ENCODE measurements at regions not wholly inside any gene's neighbourhood (a gene's known extent, or its start where the extent isn't known, plus 50 kb on each side); places are given as distances from the start of the nearest gene placed in this dataset.

DNA sequence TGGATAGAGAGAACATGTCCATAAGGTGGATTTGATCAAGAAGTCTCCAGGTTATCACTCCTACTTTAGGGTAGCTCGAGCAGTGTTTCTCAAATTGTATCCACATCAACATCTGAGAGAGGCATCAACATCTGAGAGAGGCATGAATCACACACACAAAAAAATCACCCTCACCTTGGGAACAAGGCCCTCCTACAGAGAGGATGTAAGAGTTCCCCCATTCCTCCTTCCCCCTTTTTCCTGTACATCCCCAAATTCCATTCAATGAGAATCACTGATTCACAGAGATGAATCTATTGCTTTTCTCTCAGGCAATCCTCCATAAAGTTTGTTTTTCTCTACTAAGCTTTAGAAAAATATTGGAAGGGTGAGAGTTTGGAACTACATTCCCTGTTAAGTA is 233.4 kb upstream of the CDH6 start:
- no peak overlapping the region for H3K4me3 ChIP-seq (ENCODE audit: low read length in 3 of 3)
- H3K9ac ChIP-seq (ENCODE audit: low read depth in 1 of 3, low read length in 3 of 3) = no peak overlapping the region
- no peaks in the 10 kb centered on the region for H3K4me1 ChIP-seq (ENCODE audit: control insufficient read depth in 3 of 3, insufficient read depth in 3 of 3, low read length in 3 of 3)
- no peaks in the 10 kb centered on the region for H3K27me3 ChIP-seq (ENCODE audit: control insufficient read depth in 3 of 3, insufficient read depth in 3 of 3, low read length in 3 of 3)
- no peaks in the 10 kb centered on the region for H3K9me3 ChIP-seq (ENCODE audit: control insufficient read depth in 3 of 3, low read length in 3 of 3)
- no peaks in the 10 kb centered on the region for H3K36me3 ChIP-seq (ENCODE audit: control insufficient read depth in 3 of 3, insufficient read depth in 3 of 3, low read length in 3 of 3)
- H3K27ac ChIP-seq (ENCODE audit: low read depth, low read length) = no peak overlapping the region

GRCh38 chr5:30959238-30959637 is 234.2 kb upstream of the CDH6 start:
- no peaks in the 10 kb centered on the region for H3K27me3 ChIP-seq (ENCODE audit: control insufficient read depth in 3 of 3, insufficient read depth in 3 of 3, low read length in 3 of 3)
- no peak overlapping the region for H3K9ac ChIP-seq (ENCODE audit: low read depth in 1 of 3, low read length in 3 of 3)
- no peaks in the 10 kb centered on the region for H3K9me3 ChIP-seq (ENCODE audit: control insufficient read depth in 3 of 3, low read length in 3 of 3)
- H3K4me3 ChIP-seq (ENCODE audit: low read length in 3 of 3) = no peak overlapping the region
- no peaks in the 10 kb centered on the region for H3K36me3 ChIP-seq (ENCODE audit: control insufficient read depth in 3 of 3, insufficient read depth in 3 of 3, low read length in 3 of 3)
- H3K4me1 ChIP-seq (ENCODE audit: control insufficient read depth in 3 of 3, insufficient read depth in 3 of 3, low read length in 3 of 3) = no peaks in the 10 kb centered on the region
- H3K27ac ChIP-seq (ENCODE audit: low read depth, low read length) = no peak overlapping the region

GRCh38 chr5:30957591-30957990 is 235.9 kb upstream of the CDH6 start:
- no peak overlapping the region for H3K9ac ChIP-seq (ENCODE audit: low read depth in 1 of 3, low read length in 3 of 3)
- H3K4me3 ChIP-seq (ENCODE audit: low read length in 3 of 3) = no peak overlapping the region
- no peaks in the 10 kb centered on the region for H3K27me3 ChIP-seq (ENCODE audit: control insufficient read depth in 3 of 3, insufficient read depth in 3 of 3, low read length in 3 of 3)
- H3K27ac ChIP-seq (ENCODE audit: low read depth, low read length) = no peak overlapping the region
- H3K9me3 ChIP-seq (ENCODE audit: control insufficient read depth in 3 of 3, low read length in 3 of 3) = no peaks in the 10 kb centered on the region
- H3K36me3 ChIP-seq (ENCODE audit: control insufficient read depth in 3 of 3, insufficient read depth in 3 of 3, low read length in 3 of 3) = no peaks in the 10 kb centered on the region
- H3K4me1 ChIP-seq (ENCODE audit: control insufficient read depth in 3 of 3, insufficient read depth in 3 of 3, low read length in 3 of 3) = no peaks in the 10 kb centered on the region

- no peak overlapping the region for H3K4me3 ChIP-seq (ENCODE audit: low read length in 3 of 3)
- H3K27ac ChIP-seq (ENCODE audit: low read depth, low read length) = no peak overlapping the region
- H3K9ac ChIP-seq (ENCODE audit: low read depth in 1 of 3, low read length in 3 of 3) = no peak overlapping the region
- H3K36me3 ChIP-seq (ENCODE audit: control insufficient read depth in 3 of 3, insufficient read depth in 3 of 3, low read length in 3 of 3) = no peaks in the 10 kb centered on the region
- no peaks in the 10 kb centered on the region for H3K27me3 ChIP-seq (ENCODE audit: control insufficient read depth in 3 of 3, insufficient read depth in 3 of 3, low read length in 3 of 3)
- H3K9me3 ChIP-seq (ENCODE audit: control insufficient read depth in 3 of 3, low read length in 3 of 3) = no peaks in the 10 kb centered on the region
- H3K4me1 ChIP-seq (ENCODE audit: control insufficient read depth in 3 of 3, insufficient read depth in 3 of 3, low read length in 3 of 3) = no peaks in the 10 kb centered on the region
Measured at GRCh38 chr5:30956251-30956650, 237.2 kb upstream of the CDH6 start.

- no peak overlapping the region for H3K27ac ChIP-seq (ENCODE audit: low read depth, low read length)
- no peaks in the 10 kb centered on the region for H3K27me3 ChIP-seq (ENCODE audit: control insufficient read depth in 3 of 3, insufficient read depth in 3 of 3, low read length in 3 of 3)
- H3K4me1 ChIP-seq (ENCODE audit: control insufficient read depth in 3 of 3, insufficient read depth in 3 of 3, low read length in 3 of 3) = no peaks in the 10 kb centered on the region
- no peaks in the 10 kb centered on the region for H3K36me3 ChIP-seq (ENCODE audit: control insufficient read depth in 3 of 3, insufficient read depth in 3 of 3, low read length in 3 of 3)
- H3K4me3 ChIP-seq (ENCODE audit: low read length in 3 of 3) = no peak overlapping the region
- H3K9ac ChIP-seq (ENCODE audit: low read depth in 1 of 3, low read length in 3 of 3) = no peak overlapping the region
- H3K9me3 ChIP-seq (ENCODE audit: control insufficient read depth in 3 of 3, low read length in 3 of 3) = no peaks in the 10 kb centered on the region
Measured at GRCh38 chr5:30937070-30937469, 256.4 kb upstream of the CDH6 start.

GRCh38 chr5:30933599-30933998 is 259.9 kb upstream of the CDH6 start:
- H3K4me3 ChIP-seq (ENCODE audit: low read length in 3 of 3) = no peak overlapping the region
- H3K4me1 ChIP-seq (ENCODE audit: control insufficient read depth in 3 of 3, insufficient read depth in 3 of 3, low read length in 3 of 3) = no peaks in the 10 kb centered on the region
- H3K9ac ChIP-seq (ENCODE audit: low read depth in 1 of 3, low read length in 3 of 3) = no peak overlapping the region
- no peak overlapping the region for H3K27ac ChIP-seq (ENCODE audit: low read depth, low read length)
- H3K9me3 ChIP-seq (ENCODE audit: control insufficient read depth in 3 of 3, low read length in 3 of 3) = no peaks in the 10 kb centered on the region
- no peaks in the 10 kb centered on the region for H3K36me3 ChIP-seq (ENCODE audit: control insufficient read depth in 3 of 3, insufficient read depth in 3 of 3, low read length in 3 of 3)
- no peaks in the 10 kb centered on the region for H3K27me3 ChIP-seq (ENCODE audit: control insufficient read depth in 3 of 3, insufficient read depth in 3 of 3, low read length in 3 of 3)

DNA sequence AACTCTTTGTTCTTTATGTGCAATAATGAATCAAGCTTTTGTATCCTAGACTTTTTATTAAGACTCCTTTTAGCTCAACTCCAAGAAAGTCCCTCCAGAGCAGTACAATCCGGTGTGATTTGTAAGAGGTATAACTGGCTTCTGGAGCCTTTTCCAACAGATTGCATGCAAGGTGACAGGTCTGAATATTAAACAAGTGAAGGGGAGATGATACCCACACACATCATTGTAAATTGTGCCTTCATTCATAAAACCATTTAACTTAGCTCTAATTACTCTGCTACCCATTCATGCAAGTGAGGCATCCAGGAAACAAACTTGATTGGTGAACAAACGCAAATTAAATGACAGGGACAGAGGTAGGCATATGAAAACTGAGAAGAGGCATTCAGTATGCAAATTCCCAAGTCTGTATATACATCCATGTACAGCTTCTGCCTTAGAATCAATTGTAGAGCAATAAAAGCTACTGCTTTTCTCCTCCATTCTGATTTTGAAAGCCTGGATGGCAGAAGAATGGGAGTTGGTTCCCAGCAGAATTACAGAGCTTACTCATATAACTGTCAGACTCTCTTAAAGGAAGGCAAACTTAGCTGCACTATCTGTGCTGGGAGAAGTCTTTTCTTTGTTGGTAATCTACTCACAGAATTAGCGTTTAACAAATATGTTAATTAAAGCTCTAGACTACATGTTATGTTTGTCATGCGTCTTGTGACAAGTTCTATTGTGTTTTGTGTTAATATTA is 261.0 kb upstream of the CDH6 start:
- no peaks in the 10 kb centered on the region for H3K9me3 ChIP-seq (ENCODE audit: control insufficient read depth in 3 of 3, low read length in 3 of 3)
- H3K36me3 ChIP-seq (ENCODE audit: control insufficient read depth in 3 of 3, insufficient read depth in 3 of 3, low read length in 3 of 3) = no peaks in the 10 kb centered on the region
- no peaks in the 10 kb centered on the region for H3K4me1 ChIP-seq (ENCODE audit: control insufficient read depth in 3 of 3, insufficient read depth in 3 of 3, low read length in 3 of 3)

DNA sequence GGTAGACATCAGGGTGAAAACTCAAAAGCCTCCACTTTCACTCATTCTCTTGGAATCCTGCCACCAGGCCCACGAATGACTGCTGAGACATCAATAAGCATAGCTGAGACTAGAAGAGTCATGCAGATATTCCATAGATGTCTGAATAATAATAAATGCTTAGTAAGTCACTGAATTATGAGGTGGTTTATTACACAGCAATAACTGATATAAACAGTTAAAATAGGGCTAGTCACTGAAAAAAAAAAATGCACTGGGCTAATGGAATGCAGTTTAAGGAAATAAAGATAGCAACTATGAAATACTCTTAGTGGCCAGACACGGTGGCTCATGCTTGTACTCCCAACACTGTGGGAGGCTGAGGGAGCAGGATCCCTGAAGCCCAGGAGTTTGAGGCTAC is 262.8 kb upstream of the CDH6 start:
- no peak overlapping the region for H3K9ac ChIP-seq (ENCODE audit: low read depth in 1 of 3, low read length in 3 of 3)
- no peaks in the 10 kb centered on the region for H3K9me3 ChIP-seq (ENCODE audit: control insufficient read depth in 3 of 3, low read length in 3 of 3)
- no peaks in the 10 kb centered on the region for H3K4me1 ChIP-seq (ENCODE audit: control insufficient read depth in 3 of 3, insufficient read depth in 3 of 3, low read length in 3 of 3)
- H3K36me3 ChIP-seq (ENCODE audit: control insufficient read depth in 3 of 3, insufficient read depth in 3 of 3, low read length in 3 of 3) = no peaks in the 10 kb centered on the region
- H3K27me3 ChIP-seq (ENCODE audit: control insufficient read depth in 3 of 3, insufficient read depth in 3 of 3, low read length in 3 of 3) = no peaks in the 10 kb centered on the region
- no peak overlapping the region for H3K4me3 ChIP-seq (ENCODE audit: low read length in 3 of 3)
- H3K27ac ChIP-seq (ENCODE audit: low read depth, low read length) = no peak overlapping the region

More for the DNA sequence above, 261.0 kb upstream of the CDH6 start:
- Histone ChIP-seq H3K9ac (ENCODE audit: low read depth in 1 of 3, low read length in 3 of 3) (no peak overlapping the region), H3K4me3 (ENCODE audit: low read length in 3 of 3) (no peak overlapping the region), H3K27ac (ENCODE audit: low read depth, low read length) (no peak overlapping the region), H3K27me3 (ENCODE audit: control insufficient read depth in 3 of 3, insufficient read depth in 3 of 3, low read length in 3 of 3) (no peaks in the 10 kb centered on the region)

- no peak overlapping the region for H3K4me3 ChIP-seq (ENCODE audit: low read length in 3 of 3)
- H3K27me3 ChIP-seq (ENCODE audit: control insufficient read depth in 3 of 3, insufficient read depth in 3 of 3, low read length in 3 of 3) = no peaks in the 10 kb centered on the region
- H3K9ac ChIP-seq (ENCODE audit: low read depth in 1 of 3, low read length in 3 of 3) = no peak overlapping the region
- no peak overlapping the region for H3K27ac ChIP-seq (ENCODE audit: low read depth, low read length)
- no peaks in the 10 kb centered on the region for H3K36me3 ChIP-seq (ENCODE audit: control insufficient read depth in 3 of 3, insufficient read depth in 3 of 3, low read length in 3 of 3)
- no peaks in the 10 kb centered on the region for H3K4me1 ChIP-seq (ENCODE audit: control insufficient read depth in 3 of 3, insufficient read depth in 3 of 3, low read length in 3 of 3)
- H3K9me3 ChIP-seq (ENCODE audit: control insufficient read depth in 3 of 3, low read length in 3 of 3) = peaks cover 0 to 4% (median 0%) of the 10 kb centered on the region in 3 donors
Measured at GRCh38 chr5:30928956-30929355, 264.5 kb upstream of the CDH6 start.

DNA sequence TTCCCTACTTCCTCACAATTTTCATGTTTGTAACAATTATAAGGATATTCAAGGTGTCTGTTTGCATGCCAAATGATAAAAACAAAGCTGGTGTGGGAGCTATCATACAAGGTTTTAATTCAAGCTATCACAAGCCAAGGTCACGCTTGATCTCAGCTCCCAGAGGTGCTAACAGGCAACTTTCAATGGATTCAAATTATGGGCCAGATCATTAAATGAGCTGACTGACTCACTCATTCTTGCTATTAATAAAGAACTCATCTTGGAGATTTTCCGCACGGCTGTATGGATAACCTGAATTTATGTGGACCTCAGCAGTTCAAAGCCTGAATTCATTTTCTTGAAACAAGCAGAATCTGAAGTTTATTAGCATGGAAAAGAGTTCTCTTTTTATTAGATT is 267.3 kb upstream of the CDH6 start:
- Histone ChIP-seq H3K36me3 (ENCODE audit: control insufficient read depth in 3 of 3, insufficient read depth in 3 of 3, low read length in 3 of 3) (no peaks in the 10 kb centered on the region), H3K9me3 (ENCODE audit: control insufficient read depth in 3 of 3, low read length in 3 of 3) (peaks cover 0 to 5% (median 0%) of the 10 kb centered on the region in 3 donors), H3K27ac (ENCODE audit: low read depth, low read length) (no peak overlapping the region), H3K4me3 (ENCODE audit: low read length in 3 of 3) (no peak overlapping the region), H3K4me1 (ENCODE audit: control insufficient read depth in 3 of 3, insufficient read depth in 3 of 3, low read length in 3 of 3) (no peaks in the 10 kb centered on the region), H3K27me3 (ENCODE audit: control insufficient read depth in 3 of 3, insufficient read depth in 3 of 3, low read length in 3 of 3) (no peaks in the 10 kb centered on the region), H3K9ac (ENCODE audit: low read depth in 1 of 3, low read length in 3 of 3) (no peak overlapping the region)

All from skeletal muscle tissue (tissue), 3 donors.